ENCODE measurements at regions not wholly inside any gene's neighbourhood (a gene's known extent, or its start where the extent isn't known, plus 50 kb on each side); places are given as distances from the start of the nearest gene placed in this dataset.

DNA sequence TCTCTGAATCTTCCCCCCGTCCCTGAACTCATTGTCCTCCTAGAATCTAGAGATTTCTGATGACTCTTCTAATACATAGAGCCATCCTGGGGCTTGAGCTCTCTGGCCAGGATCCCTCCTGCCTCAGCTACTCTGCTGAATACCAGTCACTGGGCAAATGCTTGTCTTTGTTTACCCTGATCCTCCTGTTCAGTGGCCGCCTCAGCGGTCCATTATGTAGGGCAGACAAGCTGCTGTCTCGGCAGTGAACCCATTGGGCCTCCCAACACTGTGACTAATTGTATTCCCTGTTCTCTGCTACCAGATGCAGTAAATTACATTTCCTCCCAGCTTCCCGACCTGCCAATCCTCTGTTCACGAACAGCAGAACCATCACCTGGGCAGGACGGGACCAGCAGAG, 151.6 kb downstream of the PALM2AKAP2 start:
- 95 to 96% methylated on average over 7 of the region's 7 CpGs for WGBS, 2 donors
- no peak overlapping the region for H3K4me3 ChIP-seq
- H3K27ac ChIP-seq: no peak overlapping the region
- no peaks in the 10 kb centered on the region for H3K4me1 ChIP-seq
- intact Hi-C loops (cut with DNase I): no loop called here
- no peak for TF ChIP-seq POLR2AphosphoS5 (IDR thresholded peaks at IDR 0.05)
- no peak for TF ChIP-seq EP300 (IDR thresholded peaks at IDR 0.05)
- no peak for TF ChIP-seq POLR2A (IDR thresholded peaks at IDR 0.05)
- TF ChIP-seq CTCF (IDR thresholded peaks at IDR 0.05): no peak
- no peaks in the 10 kb centered on the region for H3K36me3 ChIP-seq
- no peak for DNase-seq
- no peaks in the 10 kb centered on the region for H3K9me3 ChIP-seq
- H3K27me3 ChIP-seq: no peaks in the 10 kb centered on the region

DNA sequence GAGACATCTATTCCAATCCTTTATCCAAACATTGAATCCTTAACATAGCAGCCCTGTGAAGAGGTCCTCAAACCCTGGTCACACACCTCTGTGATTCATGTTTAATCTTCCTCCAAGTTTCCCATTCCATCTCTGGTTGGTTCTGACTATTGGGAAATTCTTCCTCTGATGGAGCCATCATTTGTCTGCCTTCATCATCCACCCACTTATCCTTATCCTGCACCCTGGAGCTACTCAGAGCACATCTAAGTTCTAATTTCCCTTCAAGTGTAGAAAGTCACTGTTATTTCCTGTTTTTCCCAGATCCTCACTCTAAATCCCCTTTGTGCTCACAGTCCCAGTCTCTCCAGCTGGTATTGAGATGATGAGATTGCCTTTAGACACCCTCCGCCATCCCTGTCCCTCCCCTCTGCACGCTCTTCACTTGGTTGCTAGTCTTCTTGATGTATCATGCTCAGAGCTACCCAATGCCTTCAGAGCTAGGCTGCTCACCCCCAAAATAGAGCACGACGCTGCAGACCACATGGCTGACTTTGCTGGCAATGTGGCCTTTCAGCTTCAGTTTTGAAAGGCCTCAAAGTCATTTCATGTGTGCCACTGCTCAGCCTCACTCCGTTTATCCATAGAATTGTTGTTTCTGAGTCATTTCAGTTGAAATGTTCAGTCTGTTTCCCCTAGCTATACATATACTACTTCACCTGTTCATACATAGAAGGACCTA, 154.3 kb downstream of the PALM2AKAP2 start:
- Histone ChIP-seq H3K36me3 (no peaks in the 10 kb centered on the region), H3K4me1 (no peaks in the 10 kb centered on the region), H3K27me3 (no peaks in the 10 kb centered on the region), H3K4me3 (no peak overlapping the region), H3K9me3 (no peaks in the 10 kb centered on the region), H3K27ac (no peak overlapping the region)
- TF ChIP-seq CTCF (IDR thresholded peaks at IDR 0.05) (no peak), EP300 (IDR thresholded peaks at IDR 0.05) (no peak), POLR2A (IDR thresholded peaks at IDR 0.05) (no peak), POLR2AphosphoS5 (IDR thresholded peaks at IDR 0.05) (no peak)
- no peak for DNase-seq
- 79 to 90% methylated on average over 5 of the region's 5 CpGs for WGBS, 2 donors
- intact Hi-C loops (cut with DNase I): no loop called here

DNA sequence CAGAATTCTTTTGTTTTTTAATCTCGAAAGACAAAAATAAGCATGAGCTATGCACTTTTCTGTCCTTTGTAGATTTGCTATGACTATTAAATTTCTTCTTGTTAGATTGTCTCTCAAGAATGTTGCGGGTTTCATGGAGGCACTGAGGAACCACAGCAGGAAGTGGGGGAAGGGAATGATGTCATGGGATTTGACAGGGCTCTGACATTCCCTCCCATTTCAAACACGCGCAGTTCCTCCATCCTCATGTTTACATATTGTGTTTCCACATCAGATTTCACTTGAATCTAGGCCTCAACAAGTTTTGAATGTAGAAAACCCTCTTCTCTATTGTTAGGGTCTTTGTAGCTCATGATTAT, 154.8 kb downstream of the PALM2AKAP2 start:
- Histone ChIP-seq H3K36me3 (no peaks in the 10 kb centered on the region), H3K9me3 (no peaks in the 10 kb centered on the region), H3K27ac (no peak overlapping the region), H3K4me1 (no peaks in the 10 kb centered on the region), H3K4me3 (no peak overlapping the region), H3K27me3 (no peaks in the 10 kb centered on the region)
- no peak for DNase-seq
- no peak for TF ChIP-seq EP300 (IDR thresholded peaks at IDR 0.05)
- TF ChIP-seq POLR2A (IDR thresholded peaks at IDR 0.05): no peak
- TF ChIP-seq POLR2AphosphoS5 (IDR thresholded peaks at IDR 0.05): no peak
- no peak for TF ChIP-seq CTCF (IDR thresholded peaks at IDR 0.05)
- WGBS, 2 donors: 83 to 89% methylated on average over 4 of the region's 4 CpGs
- intact Hi-C loops (cut with DNase I): no loop called here

DNA sequence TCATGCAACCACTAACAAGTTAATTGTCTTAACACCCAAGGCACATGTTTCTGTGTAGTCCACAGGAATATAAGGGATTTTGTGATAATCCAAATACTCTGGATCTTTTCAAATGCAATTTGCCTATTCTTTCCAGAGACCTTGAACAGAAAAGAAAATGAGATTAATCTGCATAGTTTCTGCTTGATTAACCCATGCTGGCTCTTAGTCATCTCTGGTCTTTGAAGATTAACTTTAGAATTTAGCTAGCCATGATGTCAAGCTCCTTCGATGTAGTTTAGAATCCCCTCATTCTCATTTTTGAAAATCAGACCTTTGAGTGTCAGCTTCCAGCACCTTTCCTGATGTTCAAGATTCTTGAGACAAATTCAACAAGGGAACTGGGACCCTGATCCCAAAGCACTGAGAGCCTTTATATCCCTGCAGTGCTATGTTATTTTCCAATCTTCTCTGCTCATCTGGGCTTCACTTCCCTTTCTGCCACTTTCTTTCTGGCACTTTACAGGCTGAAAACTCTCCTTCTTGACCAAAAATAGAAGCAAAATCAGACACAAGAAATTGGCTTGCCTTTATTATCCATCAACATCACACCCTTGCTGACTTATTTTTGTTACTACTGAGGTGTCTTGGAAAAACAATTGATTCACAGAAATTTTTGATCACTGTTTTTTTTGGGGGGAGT, 155.5 kb downstream of the PALM2AKAP2 start:
- Histone ChIP-seq H3K9me3 (no peaks in the 10 kb centered on the region), H3K4me3 (no peak overlapping the region), H3K27ac (no peak overlapping the region), H3K4me1 (no peaks in the 10 kb centered on the region), H3K27me3 (no peaks in the 10 kb centered on the region), H3K36me3 (no peaks in the 10 kb centered on the region)
- DNase-seq: no peak
- intact Hi-C loops (cut with DNase I): no loop called here
- TF ChIP-seq POLR2A (IDR thresholded peaks at IDR 0.05) (no peak), POLR2AphosphoS5 (IDR thresholded peaks at IDR 0.05) (no peak), EP300 (IDR thresholded peaks at IDR 0.05) (no peak), CTCF (IDR thresholded peaks at IDR 0.05) (no peak)
- WGBS, 2 donors: 76 to 88% methylated on average over 1 of the region's 1 CpG
